DMS53 (cell line): ENCODE measurements at regions not wholly inside any gene's neighbourhood (a gene's known extent, or its start where the extent isn't known, plus 50 kb on each side); places are given as distances from the start of the nearest gene placed in this dataset.
A peak's percentile ranks its signal among the peaks of the same experiment; 100 is the strongest.
"Not testable (repeated sequence)": the region's sequence is repeated elsewhere in the genome, so short reads cannot be mapped to it uniquely, and the experiment has no call there.

ENCODE experiments used
- DNase-seq: peaks from one replicate; lab custom pipeline; 2025; lab: John Stamatoyannopoulos, UW

DNA sequence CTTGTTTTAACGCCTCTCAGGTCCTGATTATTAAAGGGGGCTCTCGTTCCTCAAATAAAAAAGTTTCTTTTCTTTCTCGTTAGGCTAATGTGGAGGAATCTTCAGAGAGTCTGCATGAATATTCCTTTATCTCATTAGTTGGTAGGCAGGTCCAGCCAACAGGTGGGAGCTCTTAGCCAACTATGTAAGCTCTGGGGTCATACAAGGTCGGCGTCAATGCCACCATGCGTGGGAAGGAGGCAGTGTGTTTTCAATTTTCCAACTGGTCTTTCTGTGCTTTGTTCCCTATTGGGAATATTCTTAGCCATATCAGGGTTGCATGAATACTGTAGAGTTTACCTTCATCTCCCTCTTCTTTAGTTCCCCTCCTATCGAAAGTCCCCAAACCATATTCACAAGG is 118.5 kb upstream of the SVIL start:
- DNase-seq, result no peak

DNA sequence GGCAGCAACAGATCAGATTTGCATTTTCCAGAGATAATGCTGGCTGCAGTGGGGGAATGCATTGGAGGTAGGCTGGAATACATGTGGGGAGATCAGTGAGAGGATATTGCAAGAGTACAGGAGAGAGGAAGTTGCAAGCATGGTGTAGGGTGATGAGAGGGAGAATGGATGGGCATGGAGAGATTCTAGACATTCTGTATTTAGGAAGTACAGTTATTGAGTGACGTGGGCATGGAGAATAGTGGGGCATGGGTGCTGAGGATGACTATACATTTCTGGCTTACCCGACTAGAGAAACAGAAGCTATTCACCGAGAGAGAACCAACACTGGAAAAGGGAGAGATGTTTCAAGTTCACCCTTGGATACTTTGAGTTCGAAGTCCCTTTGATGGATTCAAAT is 116.9 kb upstream of the SVIL start:
- DNase-seq, result no peak

DNA sequence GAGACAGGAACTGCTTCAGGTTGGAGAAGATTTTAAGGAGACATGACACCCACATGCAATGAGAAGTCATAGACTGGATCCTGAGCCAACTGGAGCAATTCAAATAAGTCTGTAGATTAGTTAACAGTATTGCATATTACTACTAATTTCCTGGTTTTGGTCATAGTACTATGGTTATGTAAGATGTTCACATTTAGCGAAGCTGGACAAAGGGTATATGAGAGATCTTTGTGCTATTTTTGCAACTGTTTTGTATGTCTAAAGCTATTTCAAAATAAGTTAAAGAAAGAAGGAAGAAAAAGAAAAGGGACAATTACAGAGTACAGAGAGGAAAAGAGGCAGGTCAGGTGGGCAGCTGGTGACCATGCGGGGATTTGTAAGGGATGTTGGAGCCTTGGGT is 116.5 kb upstream of the SVIL start:
- no peak for DNase-seq

DNA sequence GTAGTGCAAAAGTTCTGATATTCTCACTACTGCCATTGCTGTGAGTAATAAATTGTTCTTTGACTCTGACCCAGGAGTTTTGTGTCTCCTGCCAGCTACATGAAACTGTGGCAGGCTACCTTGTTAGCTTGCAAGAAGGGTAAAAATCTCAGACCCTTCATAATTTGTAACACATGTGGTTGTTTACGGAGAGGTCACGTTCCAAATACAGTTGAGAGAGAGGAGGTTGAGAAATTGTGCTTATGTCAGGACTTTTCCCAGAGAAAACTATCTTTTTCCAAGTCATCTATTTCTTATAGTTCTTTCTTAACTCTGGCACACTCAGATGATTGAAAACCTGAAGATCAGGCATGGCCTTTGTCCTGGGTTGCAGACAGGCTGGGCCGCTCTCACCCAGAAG is 114.4 kb upstream of the SVIL start:
- DNase-seq, result no peak

DNA sequence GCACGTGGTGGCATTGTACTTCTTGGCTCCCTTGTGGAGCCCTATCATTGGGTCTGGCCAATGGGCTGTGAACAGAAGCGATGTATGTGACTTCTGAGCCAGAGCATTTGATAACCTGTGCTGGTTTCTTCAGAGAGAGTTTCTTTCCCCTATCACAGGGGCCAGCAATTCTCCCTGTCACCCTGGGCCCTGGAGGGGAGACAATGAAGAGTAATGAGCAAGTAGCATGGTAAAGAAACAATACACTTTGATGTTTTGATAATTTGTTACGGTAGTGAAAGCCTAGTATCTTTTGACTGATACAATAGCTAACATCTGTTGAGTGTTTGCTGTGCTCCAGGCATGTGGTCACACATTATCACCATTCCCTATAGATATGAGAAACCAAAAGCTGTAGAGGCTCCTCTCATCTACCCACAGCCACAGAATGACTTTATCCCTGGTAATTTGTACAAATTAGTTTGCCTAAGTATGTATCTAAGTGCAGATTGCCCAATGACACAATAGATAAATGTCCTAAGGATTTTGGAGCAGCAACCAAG is 113.4 kb upstream of the SVIL start:
- DNase-seq, result no peak

DNA sequence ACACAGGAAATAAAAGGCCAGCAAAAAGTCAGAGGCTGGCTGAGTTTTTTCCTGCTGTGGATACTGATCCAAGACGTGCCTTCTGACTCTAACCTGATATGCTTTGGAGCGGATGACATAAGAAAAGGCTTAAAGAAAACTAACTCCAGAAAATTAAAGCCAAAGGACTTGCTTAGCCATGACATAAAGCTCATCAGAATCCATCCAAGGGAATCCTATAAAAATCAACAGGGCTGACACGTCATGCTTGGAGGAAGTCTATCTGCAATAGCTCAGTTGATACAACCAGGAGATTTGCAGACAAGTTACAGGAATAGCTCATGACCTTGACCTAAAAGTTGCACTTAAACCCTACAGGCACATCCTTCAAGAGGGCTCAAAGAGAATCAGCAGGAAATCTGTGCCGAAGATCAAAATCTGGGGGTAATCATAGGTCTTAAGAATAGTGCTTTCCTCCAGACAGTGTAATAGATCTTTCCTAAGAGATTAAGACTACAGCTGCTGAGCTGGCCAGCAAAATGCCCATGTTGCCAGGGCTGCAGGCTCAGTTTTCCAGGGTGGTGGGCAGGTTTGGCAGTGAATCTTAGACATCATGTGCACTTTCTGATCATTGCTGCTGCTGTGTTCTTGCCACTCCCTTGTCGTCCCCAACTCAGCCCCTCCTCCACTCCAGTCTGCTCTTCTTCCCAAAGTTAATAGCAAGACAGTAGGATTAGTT is 111.5 kb upstream of the SVIL start:
- DNase-seq, result no peak

DNA sequence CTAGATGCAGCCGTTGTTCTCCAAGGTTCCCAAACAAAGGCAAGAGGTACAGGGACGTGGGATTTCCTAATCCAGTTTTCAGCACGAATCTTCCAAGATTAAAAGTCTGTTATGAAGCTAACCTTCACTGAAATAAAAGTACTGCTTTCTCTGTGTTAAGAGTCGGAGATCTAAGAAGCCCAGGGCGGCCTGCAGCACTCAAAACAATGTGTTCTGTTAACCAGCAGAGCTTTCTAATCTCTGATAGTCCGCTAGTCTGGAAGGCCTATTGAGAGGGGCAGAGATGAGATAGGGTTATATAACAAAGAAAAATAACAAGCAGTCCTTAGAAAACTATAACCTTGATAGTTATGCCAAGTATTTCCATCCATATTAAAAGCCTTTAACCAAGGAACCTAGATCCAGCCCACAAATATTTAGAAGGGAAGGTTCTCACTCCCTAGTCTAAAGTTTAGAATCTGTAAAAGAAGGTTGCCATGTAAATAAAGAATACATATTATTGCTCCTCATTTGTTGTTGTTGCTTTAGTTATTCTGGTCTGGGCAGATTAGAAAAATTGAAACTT is 106.3 kb upstream of the SVIL start:
- DNase-seq, result no peak

DNA sequence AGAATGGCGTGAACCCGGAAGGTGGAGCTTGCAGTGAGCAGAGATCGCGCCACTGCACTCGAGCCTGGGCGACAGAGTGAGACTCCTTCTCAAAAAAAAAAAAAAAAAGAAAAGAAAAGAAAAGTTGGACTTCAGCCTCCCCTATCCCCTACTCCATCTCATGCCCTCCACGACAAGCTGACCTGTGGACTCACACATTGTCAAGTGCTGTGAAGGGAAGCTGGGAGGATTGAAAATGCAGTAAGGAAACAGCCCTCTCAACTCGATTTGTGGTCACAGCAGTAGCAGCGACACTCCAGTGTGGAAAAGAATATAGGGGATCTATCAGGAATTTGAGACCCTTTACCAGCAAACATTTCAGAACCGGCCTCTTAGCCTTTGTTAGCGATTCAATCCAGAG is 103.6 kb upstream of the SVIL start:
- no peak for DNase-seq

DNA sequence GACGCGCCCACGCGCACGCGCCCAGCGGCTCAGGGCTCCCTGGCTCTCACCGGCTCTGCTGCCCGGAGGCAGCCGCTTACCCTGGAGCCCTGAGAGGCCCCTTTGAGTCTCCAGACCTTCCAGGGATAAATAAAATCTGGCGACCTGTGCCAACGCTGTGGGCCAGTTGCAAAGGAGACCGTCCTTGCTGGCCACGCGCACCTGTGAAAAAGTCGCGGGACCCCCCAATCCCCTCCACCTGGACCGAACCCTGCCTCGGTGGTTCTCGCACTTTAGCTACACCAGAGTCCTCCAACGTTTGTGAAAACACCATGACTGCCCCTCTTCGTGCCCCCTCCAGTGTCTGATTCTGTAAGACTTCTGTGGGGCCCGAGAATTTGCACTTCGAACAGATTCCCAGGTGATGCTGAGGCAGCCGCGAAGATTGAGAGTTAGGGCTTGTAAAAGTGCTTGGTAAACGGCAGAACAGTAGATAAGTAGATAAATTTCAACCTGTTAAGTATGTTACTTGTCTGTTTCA is 102.4 kb upstream of the SVIL start:
- DNase-seq, result peak; percentile 40

DNA sequence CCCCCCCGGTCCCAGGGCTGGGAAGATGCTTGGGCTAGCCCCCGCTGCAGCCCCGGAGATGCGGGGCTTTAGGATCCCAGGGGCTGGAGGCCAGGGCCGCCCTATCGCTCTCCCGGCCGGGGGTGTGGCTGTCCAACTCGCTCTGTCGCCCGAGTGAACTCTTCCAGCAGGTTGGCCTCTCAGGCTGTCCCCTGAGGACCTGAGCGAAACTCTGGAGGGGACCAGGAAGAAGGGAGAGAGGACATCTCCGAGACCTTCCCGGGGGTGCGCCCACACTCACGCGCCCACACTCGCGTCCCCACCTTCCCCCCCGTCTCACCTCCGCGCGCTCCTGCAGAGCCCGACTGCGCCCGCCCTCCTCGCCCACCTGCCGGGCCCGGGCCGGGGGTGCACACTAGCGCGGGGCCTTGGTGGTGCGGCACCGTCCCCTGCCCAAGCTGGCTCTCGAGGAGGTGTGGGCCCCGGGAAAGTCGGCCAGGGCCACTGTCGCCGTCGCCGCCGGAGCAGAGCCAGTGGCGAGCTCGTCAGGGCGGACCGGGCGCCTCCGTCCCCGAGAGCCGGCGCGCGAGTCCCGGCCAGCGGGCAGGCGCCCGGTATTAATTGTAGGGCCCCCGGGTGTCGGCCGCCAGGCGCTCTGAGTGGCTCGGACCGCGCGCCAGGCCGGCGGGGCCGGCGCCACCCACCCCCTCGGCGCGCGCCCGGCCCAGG is 101.7 kb upstream of the SVIL start:
- peak; percentile 88 for DNase-seq

DNA sequence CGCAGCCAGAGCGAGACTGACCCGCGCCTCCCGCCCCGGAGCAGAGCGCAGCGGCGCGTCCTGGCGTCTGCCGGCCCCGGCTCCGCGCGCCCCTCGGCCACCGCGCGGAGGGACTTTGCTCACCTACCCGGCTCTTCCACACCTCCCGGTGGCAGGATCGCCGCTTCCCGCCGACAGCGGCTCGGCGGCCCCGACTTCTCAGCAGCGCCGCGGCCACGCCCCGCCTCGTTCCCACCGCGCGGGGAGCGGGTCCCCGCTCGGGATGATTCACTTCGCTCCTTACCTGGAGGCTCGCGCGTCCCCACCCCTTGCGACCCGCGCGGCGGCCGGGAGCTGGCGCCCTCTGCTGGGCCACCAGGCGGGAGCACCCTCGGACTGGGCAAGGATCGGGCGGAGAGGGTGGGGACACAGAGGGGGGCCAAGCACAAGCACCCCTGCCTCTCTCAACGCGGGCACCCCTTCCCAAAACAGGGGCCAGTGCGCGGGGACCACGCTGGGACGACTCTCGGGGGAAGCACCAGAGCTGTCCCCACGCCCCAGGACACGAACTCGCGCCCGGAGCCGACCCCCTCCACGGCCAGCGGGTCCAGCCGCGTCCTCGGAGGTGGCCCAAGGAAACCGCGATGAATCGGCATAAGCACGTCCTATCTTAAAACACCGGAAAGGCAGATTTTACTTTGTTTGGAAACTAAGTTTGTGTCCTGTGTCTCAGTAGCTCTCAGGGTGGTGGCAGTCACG is 101.0 kb upstream of the SVIL start:
- peak; percentile 92 for DNase-seq

DNA sequence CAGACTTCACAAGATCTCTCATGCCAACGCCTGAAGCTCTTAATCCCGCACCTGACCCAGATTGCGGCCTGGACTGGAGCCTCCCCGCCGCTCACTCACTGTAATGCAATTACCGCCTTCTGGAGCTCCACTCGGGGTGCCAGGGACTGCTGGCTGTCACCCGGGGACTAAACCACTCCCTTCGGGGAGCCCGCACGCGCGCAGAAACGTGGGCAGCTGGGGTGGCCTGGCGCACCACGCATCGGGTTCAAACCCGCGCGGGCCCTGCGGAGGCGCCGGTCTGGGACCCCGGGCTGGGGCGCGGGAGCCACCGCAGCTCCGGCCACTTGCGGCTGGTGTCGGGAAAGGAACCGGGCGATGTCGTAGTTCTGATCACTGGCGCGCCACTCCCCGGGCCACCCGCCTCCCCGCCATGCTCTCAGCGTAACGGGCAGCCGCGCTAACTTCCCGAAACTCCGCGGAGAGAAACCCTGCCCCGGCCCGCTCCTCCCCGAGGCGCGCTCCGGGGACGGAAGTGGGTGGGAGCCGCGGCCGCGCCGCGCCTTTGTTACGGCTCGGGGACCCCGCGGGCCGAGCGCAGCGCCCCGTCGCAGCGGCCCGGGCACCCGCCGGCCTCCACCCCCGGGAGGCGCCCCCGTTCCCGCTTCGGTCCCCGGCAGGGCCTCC is 100.3 kb upstream of the SVIL start:
- peak; percentile 79 for DNase-seq

DNA sequence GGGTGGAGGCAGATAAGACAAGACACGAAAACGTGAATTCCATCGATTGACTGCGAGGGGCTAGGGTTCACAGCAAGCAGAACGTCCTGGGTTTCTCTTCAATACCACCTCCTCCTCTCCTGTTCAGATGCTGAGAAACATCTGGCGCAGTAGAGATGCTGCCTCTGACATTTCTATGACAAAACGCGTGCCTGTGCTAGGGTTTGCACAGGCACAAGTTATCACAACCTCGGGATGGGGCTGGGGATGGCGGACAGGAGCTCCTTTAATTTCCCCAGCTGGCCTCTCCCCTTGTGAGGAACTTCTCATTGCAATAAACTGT is 99.8 kb upstream of the SVIL start:
- DNase-seq, result no peak

DNA sequence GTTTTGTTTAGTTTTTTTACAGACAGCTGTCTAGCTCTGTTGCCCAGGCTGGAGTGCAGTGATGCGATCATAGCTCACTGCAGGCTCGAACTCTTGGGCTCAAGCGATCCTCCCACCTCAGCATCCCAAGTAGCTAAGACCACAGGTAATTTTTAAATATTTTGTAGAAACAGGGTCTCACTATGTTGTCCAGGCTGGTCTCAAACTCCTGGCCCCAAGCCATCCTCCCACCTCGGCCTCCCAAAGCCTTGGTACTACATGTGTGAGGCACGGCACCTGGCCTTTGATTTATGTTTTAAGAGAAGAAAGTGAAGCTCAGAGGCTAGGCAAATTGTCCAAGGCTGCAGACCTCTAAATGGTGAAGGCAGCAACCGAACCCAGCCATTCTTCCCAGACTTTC is 98.6 kb upstream of the SVIL start:
- no peak for DNase-seq

DNA sequence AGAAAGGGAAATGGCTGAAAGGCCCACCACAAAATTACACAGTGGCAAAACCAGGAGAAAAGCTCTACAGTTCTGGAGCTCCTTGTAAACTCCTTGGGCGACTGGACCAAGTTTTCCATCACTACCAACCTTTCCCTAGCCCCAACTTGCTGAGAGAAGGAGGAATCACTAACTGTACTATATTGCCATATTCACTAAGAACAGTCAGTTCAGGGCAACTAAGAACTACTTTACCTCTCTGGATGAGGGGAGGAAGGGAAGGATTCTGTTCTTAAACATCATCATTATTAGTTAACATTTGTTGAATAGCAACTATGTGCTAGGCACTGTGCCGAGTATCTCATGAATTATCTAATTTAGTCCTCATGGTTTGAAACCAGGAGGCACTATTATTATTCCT is 98.1 kb upstream of the SVIL start:
- DNase-seq, result no peak

DNA sequence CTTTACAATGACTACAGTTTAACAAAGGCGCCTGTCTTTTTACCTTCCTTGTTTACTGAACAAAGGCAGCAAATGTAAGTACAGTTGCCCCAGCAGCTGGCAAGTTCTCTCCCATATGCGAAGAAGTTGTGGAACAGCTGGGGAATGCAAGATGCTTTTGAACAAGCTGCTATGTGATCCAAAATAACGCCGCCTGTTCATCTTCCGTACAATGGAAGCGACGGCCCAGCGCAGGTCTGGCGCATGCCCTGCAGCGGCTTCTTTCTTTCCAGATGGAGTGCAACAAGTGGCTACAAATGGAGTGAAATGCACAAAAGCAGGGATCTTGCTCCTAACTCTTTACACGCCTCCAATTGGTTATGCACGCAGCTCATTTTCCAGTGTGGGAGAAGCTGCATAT is 97.0 kb upstream of the SVIL start:
- no peak for DNase-seq

DNA sequence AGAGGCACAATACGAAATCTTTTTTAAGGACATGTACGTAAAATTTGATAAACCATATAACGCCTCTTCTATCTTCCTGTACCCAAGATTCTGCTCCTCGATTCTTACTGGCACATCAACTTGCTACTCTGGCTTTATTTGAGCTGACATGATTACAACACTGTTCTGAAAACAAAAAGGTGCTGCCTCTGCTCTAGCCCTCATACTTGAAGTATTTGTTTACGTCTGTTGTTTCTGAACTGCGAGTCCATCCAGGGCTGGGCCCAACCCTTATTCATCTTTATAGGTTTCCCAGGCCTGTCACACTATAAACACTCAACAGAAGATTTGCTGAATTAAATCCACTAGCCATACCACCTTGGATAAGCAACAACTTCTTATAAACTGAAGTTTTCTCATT is 96.2 kb upstream of the SVIL start:
- DNase-seq, result no peak

DNA sequence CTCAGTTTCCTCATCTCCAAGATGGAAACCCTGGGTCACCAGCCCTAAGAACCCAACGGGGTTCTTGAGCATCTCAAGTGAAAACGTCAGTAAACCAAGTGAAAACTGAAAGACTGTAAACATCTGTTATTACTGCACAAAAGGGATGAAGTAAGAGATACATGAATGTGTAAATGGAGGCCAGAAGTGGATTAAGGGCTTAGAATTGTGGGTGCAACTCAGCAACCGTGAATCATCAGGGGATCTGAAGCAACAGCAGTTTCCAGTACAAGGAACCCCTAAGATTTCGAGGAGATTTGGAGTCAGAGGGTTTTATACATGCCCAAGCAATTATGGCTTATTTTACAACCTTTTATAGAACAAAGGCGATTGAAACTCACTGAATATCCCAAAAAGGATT is 95.7 kb upstream of the SVIL start:
- no peak for DNase-seq

DNA sequence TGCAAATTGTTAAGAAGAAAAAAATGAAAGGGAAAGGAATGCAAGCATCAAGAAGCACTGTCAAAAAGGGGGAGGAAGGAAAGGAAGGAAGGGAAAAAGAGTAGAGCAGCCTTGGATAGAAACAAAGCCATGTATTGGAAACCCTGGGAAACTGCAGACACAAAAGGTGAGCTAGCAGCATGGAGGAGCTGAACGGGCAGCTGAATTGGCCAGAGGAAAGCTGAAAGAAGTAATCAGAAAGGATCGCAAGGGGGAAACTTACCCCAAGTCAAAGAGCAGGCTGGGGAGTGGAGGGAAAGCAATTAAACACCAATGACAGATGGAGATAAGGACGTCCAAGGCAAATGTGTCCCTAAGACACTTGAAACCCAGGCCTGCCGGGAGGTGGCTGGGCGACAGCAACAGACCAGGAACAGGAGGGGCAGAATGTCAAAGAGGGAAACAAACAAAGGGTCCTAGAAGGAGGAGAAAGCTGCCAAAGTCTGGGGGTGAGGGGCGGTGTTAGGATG is 93.8 kb upstream of the SVIL start:
- no peak for DNase-seq

DNA sequence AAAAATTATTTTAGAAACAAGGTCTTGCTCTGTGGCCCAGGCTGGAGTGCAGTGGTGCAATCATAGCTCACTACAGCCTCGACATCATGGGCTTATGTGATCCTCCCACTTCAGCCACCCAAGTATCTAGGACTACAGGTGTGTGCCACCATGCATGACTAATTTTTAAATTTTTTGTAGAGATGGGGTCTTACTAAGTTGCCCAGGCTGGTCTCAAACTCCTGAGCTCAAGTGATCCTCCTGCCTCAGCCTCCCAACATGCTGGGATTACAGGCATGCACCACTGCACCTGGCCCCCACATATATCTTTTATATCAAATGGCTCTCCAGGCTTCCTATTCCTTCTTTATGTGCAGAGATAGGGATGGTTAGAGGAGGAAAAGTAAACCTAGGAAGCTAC is 91.2 kb upstream of the SVIL start:
- DNase-seq, result not testable (repeated sequence)

DNA sequence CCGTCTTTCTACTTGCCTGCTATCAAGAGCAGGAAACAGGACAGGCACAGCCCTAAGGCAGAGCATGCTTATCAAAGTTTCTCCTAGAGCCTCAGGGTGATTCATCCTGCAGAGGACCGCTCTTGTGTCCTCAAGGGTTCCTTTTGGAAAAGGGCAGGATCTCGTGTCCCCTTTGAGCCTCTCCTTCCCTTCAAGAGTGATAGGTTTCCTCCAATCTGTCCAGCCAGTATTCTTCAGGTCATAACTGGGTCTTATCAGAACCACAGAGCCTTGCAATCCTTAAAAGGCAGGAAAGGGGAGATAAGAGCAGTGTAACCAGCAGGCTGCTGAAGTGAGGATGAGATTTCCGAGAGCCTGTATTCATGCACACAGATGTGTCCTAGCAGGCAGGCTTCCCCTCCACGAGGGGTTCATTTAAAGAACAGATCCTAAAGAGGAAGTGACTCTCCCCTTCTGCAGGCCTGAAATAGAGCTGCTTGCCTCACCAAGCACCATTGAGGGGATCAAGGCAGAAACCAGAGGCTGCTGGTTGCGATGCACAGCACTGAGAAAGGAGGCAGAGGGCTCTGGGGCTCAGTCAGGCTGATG is 90.5 kb upstream of the SVIL start:
- no peak for DNase-seq
